ENCODE measurements at regions not wholly inside any gene's neighbourhood (a gene's known extent, or its start where the extent isn't known, plus 50 kb on each side); places are given as distances from the start of the nearest gene placed in this dataset.

DNA sequence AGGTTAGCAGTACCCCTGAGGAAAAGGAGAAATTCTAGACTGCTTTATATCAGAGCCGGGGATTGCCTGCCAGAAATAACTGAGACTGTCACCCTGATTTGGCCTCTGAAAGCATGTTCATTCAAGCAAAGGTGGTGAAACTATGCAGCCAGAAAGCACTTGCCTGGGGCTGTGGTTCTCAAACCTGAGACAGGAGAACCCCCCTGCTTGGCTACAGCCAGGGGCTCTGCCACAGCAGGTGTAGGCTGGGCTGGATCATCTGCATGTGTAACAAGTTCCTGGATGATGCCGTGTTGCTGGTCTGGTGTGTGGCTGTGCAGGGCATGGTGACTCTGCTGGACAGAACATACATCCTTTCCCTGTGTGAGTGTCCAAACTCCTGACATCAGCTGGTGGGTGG lies 157.8 kb downstream of the NXNL2 start:
- no peak for DNase-seq (ENCODE audit: low spot score)

DNA sequence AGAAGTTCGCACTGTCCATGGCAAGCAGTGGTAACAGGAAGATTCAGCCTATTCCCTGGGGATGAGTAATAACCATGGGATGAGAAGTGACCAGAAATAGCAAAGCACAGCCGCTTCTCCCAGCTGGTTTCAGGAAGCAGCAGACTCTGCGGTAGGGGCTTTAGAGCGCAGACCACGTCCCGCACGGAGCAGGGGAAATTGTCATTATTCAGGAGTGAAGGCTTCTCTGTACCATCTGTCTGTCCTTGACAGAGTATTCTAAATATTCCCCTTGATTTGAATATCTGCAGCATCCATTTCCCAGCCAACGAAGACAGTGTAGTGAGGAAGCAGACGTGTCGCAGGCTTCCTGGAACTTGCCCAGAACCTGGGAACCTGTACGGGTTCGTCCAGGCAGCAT lies 159.6 kb downstream of the NXNL2 start:
- DNase-seq (ENCODE audit: low spot score), result no peak

DNA sequence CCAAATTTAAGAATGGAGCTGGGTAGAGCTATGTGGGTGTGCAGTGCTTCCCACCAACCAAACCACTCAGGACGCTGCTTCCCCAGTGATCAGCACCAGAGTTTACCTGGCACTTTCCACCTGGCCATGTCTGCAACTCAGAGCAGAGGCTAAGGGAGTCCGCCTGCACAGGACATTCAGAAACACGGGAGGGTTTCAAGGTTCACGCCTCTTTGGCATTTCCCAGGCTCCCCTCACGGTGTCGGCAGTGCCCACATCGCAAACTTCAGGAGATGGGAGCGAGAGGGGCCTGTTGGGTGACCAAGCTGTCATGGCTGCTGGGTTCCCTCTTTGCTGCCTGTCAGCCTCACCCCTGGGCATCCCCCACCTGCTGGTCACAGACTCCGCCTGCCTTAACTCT lies 161.5 kb downstream of the NXNL2 start:
- DNase-seq (ENCODE audit: low spot score), result no peak

DNA sequence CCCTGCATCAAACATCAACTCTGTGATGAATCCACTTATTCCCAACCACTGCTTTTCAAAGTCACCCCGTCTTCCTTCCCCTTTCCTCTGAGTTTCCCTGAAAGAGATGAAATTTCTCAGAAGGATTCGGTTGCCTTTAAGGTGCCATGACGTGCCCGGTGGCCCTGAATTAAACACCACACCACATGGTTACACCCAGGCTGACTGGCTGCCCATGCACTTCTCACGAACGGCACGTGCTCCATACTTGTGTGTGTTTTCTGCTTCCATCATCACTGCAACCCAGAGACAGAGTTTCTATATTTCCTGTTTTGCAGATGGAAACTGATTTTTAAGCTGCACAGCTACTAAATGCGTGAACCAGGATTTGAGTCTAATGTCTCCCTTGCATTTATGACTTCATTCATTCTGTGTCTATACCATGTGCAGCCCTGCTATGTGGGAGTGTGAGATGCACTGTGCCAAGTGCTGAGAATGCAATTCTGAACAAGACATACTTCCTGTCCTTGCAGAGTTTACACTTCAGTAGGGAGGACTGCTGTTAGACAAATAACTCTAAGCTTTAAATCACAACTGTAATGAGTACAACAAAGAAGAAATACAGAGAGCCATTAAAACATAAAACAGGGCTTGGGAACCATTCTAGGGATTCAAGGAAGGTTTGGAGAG lies 162.9 kb downstream of the NXNL2 start:
- DNase-seq (ENCODE audit: low spot score), result no peak

GRCh38 chr9:88702985-88703384 lies 168.0 kb downstream of the NXNL2 start:
- DNase-seq (ENCODE audit: low spot score), result no peak

GRCh38 chr9:88706193-88707113 lies 171.5 kb downstream of the NXNL2 start:
- DNase-seq (ENCODE audit: low spot score), result no peak

GRCh38 chr9:88710449-88710848 lies 175.5 kb downstream of the NXNL2 start:
- DNase-seq (ENCODE audit: low spot score), result no peak

DNA sequence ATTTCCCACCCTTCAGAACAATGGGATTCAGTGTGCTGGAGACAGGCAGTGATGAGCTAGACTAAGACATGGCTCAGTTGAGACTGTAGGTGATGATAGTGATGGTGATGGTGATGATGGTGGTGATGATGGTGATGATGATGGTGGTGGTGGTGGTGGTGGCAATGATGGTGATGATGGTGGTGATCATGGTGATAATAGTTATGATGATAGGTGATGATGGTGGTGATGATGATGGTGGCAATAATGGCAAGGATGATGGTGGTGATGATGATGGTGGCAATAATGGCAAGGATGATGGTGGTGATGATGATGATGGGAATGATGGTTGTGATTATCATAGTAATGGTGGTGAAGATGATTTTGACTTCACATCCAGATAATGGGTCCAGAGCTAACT lies 176.7 kb downstream of the NXNL2 start:
- DNase-seq (ENCODE audit: low spot score), result no peak

DNA sequence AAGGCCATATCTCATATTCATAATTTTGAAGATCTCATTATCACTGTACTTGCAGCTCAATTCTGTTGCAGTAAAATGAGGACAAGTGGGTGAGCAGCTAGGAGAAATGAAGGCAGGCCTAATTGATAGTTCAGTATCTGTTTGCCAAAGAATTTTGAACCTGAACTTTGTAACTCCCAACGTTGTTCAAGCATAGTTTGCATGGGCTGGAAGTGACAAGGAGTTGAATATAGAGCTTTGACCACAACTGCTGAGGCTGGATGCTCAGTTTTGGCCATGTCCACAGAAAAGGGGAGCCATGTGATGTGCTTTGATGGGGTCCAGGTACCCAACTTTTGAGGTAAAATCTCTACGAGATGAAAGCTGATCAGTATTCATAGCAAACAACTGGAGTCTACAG lies 177.5 kb downstream of the NXNL2 start:
- no peak for DNase-seq (ENCODE audit: low spot score)

- no peak for DNase-seq (ENCODE audit: low spot score)
Observed at GRCh38 chr9:88713010-88713409, 178.0 kb downstream of the NXNL2 start.

- DNase-seq (ENCODE audit: low spot score), result no peak
Observed at GRCh38 chr9:88716596-88717290, 181.8 kb downstream of the NXNL2 start.

DNA sequence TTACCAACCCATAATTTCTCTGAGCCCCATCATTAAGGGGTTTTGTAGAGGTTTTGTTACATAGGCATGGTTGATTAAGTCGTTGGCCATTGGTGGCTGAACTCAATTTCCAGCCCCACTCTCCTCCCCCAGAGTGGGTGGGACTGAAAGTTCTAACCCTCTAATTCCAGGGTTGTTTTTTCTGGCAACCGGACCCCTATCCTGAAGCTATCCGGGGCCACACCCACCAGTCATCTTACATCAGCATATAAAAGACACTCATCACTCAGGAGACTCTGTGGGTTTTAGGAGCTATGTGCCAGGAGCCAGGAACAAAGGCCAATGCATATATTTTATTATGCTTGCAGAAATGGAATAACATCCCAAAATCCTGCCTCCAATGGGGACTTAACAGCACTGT lies 186.0 kb downstream of the NXNL2 start:
- DNase-seq (ENCODE audit: low spot score), result no peak

- no peak for DNase-seq (ENCODE audit: low spot score)
Observed at GRCh38 chr9:88721495-88722279, 186.7 kb downstream of the NXNL2 start.

- DNase-seq (ENCODE audit: low spot score), result no peak
Observed at GRCh38 chr9:88722753-88723152, 187.8 kb downstream of the NXNL2 start.

GRCh38 chr9:88723751-88724150 lies 188.8 kb downstream of the NXNL2 start:
- no peak for DNase-seq (ENCODE audit: low spot score)

DNA sequence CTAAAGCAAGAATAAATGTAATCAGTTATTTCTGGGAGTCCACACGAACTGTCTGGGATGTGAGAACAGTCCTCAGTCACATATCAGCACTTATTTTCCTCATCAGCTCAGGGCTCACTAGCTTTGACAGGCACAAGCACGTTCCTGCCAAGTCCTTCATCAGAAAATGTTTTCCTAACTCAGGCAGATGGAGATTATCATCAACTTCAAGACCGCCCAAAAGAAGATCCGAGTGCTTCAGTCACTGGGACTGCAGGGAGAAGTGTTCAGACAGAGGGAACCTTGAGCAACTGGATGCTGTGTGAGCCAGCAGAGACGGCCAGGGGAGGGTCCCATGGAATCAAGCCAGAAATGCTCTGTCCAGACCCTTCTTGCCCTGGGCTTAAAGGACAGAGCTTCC lies 189.4 kb downstream of the NXNL2 start:
- DNase-seq (ENCODE audit: low spot score), result no peak

GRCh38 chr9:88725300-88726019 lies 190.5 kb downstream of the NXNL2 start:
- no peak for DNase-seq (ENCODE audit: low spot score)

DNA sequence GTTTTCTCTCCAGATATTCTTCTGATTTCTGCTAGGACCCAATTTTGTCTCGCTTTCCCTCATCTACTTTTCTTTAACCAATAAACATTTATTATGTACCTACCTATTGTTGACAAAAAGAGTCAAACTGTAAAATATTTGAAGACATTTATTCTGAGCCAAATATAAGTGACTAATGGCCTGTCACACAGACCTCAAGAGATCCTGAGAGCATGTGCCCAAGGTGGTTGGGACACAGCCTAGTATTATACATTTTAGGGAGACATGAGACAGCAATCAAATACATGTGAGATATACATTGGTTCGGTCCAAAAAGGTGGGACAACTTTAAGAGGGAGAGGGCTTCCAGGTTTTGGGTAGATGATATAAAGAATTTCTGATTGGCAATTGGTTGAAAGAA lies 191.8 kb downstream of the NXNL2 start:
- DNase-seq (ENCODE audit: low spot score), result no peak

- no peak for DNase-seq (ENCODE audit: low spot score)
Observed at GRCh38 chr9:88730780-88731179, 195.8 kb downstream of the NXNL2 start.

DNA sequence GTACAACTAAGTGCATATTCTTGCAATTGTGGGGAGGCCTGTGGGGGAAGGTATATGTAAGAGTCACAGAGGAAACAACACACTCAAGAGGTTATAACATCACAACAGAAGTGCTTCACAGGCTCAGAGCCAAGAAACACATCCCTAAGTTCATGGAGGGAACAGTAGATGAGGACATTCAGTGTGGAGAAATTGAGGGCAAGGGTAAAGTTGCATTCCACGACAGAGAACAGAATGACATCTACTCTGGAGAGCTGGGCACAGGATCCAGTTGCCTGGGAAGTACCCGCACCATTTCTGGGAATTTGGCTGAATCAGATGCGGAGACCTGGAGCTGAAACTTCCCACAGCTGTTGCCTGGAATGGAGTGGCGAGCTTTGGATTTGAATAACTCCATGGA lies 197.2 kb downstream of the NXNL2 start:
- DNase-seq (ENCODE audit: low spot score), result no peak

DNA sequence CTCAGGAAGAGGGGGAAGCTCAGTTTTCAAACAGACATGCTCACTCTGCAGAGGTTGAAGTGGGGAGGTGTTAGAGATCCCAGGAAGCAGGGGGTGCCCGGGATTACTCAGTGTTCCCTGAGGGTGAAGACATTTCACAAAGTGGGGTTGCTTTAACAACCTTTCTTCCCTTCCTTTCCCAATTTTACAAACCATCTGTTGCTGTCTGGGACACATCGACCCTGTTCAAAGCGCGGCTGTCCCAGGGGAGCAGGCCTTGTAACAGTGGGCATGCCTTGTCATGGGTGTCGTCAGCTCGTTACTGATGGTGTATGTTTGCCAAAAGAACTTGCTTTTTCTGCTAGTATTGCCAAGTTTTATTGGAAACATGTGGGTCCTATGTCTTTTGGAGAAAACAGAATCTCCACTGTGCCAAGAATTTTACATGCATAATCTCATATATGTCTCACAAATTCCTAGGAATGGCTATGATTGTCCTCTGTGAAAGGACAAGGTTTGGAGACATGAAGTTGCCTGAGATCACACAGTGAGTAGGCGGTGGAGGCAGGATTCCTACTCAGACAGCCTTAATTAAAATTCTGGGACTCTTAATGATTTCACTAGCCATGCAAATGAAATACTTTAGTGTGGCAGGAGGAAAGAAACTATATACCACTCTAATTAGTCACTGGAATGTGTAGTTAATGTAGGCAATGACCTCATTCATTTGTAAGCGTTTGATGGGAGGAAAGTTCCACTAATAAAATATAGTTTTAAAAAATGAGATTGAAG lies 198.9 kb downstream of the NXNL2 start:
- no peak for DNase-seq (ENCODE audit: low spot score)

All from hematopoietic multipotent progenitor cell treated with erythropoietin and hydrocortisone succinate and interleukin-3 and kit ligand, for 15 days (in vitro differentiated cells).